ENCODE measurements at regions not wholly inside any gene's neighbourhood (a gene's known extent, or its start where the extent isn't known, plus 50 kb on each side); places are given as distances from the start of the nearest gene placed in this dataset.
"Not testable (repeated sequence)": the region's sequence is repeated elsewhere in the genome, so short reads cannot be mapped to it uniquely, and the experiment has no call there.

DNA sequence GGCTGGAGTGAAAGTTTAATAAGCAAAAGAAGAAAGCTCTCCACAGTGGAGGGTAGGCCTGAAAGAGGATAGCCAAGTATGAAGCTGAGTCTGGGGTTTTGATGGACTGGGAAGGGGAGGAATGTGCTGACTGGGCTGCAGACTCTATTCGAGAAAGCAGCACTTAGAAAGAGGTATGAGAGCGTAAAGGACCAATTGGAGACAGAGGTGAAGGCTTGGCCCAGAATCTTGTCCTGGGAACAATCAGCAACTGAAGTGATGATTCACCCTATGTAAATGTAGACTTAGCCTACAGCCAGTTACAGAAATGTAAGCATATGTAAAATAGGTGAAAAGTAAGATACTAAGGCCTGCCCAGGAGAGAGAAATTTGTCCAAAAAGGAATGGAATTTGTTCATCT lies 111.2 kb upstream of the HSFY2 start:
- H3K4me1 Mint-ChIP-seq, result no peaks in the 10 kb centered on the region
- no peak for ATAC-seq (ENCODE audit: low read depth in 2 of 2)
- DNase-seq, result no peak
- no peaks in the 10 kb centered on the region for H3K36me3 ChIP-seq (ENCODE audit: control insufficient read depth, insufficient read depth, low read length)
- H3K27ac ChIP-seq (ENCODE audit: insufficient read depth, low read length, poor library complexity, severe bottlenecking), result no peak overlapping the region
- no peak overlapping the region for H3K4me3 ChIP-seq (ENCODE audit: low read depth, low read length)
- no peaks in the 10 kb centered on the region for H3K36me3 Mint-ChIP-seq
- no peaks in the 10 kb centered on the region for H3K4me1 ChIP-seq (ENCODE audit: control insufficient read depth, insufficient read depth, low read length, poor library complexity, severe bottlenecking)
- H3K9me3 ChIP-seq (ENCODE audit: control insufficient read depth in 2 of 2, low read length in 2 of 2), result no peaks in the 10 kb centered on the region
- H3K27me3 Mint-ChIP-seq, result no peaks in the 10 kb centered on the region
- no peak overlapping the region for H3K27ac Mint-ChIP-seq
- H3K9me3 Mint-ChIP-seq, result no peaks in the 10 kb centered on the region
- no peaks in the 10 kb centered on the region for H3K27me3 ChIP-seq (ENCODE audit: control insufficient read depth, insufficient read depth, low read length)
- H3K4me3 Mint-ChIP-seq, result no peak overlapping the region

DNA sequence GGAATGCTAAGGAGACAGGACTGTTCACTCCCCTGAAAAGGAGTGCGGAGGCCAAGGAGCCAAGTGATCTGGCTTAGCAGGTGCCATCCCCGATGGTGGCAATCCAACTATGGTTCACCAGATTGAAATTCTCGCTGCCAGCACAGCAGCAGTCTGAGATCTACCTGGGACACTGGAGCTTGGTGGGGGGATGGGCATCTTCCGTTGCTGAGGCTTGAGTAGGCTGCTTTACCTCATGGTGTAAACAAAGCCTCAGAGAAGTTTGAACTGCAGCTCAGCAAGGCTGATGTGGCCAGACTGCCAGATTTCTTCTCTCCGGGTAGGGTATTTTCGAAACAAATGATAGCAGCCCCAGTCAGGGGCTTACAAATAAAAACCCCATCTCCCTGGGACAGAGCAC lies 95.6 kb upstream of the HSFY2 start:
- not testable (repeated sequence) for H3K27ac Mint-ChIP-seq; ATAC-seq (ENCODE audit: low read depth in 2 of 2); DNase-seq; H3K4me3 Mint-ChIP-seq; H3K27me3 ChIP-seq (ENCODE audit: control insufficient read depth, insufficient read depth, low read length); H3K9me3 ChIP-seq (ENCODE audit: control insufficient read depth in 2 of 2, low read length in 2 of 2); H3K27ac ChIP-seq (ENCODE audit: insufficient read depth, low read length, poor library complexity, severe bottlenecking); H3K4me1 ChIP-seq (ENCODE audit: control insufficient read depth, insufficient read depth, low read length, poor library complexity, severe bottlenecking); H3K36me3 ChIP-seq (ENCODE audit: control insufficient read depth, insufficient read depth, low read length); H3K27me3 Mint-ChIP-seq; H3K9me3 Mint-ChIP-seq; H3K36me3 Mint-ChIP-seq; H3K4me3 ChIP-seq (ENCODE audit: low read depth, low read length); H3K4me1 Mint-ChIP-seq

- not testable (repeated sequence) for H3K4me1 Mint-ChIP-seq, DNase-seq
Measured at GRCh38 chrY:18866887-18867551, 93.5 kb upstream of the HSFY2 start.

DNA sequence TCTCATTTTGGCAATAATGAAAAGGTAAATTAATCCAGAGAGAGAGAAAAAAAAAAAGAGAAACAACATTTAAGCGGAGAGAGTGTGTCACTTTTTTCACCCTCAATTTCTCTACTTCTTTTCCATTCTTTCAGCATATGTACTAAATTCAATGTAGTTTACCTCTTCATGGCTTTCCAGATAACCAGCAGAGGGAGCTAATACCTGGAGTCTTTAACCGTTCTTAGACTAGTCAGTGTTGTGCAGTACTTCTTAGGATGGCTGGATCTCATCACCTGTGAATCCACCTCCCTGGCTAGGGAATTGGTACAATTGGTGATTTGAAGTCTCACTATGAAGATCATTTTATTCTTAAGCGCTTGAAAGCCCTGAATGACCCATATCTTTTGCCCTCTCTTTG lies 87.3 kb upstream of the HSFY2 start:
- H3K4me1 Mint-ChIP-seq; H3K27ac Mint-ChIP-seq; H3K9me3 ChIP-seq (ENCODE audit: control insufficient read depth in 2 of 2, low read length in 2 of 2); H3K27me3 ChIP-seq (ENCODE audit: control insufficient read depth, insufficient read depth, low read length); H3K4me1 ChIP-seq (ENCODE audit: control insufficient read depth, insufficient read depth, low read length, poor library complexity, severe bottlenecking); H3K36me3 ChIP-seq (ENCODE audit: control insufficient read depth, insufficient read depth, low read length); H3K36me3 Mint-ChIP-seq; H3K4me3 Mint-ChIP-seq; H3K27me3 Mint-ChIP-seq; H3K4me3 ChIP-seq (ENCODE audit: low read depth, low read length); DNase-seq; H3K9me3 Mint-ChIP-seq; H3K27ac ChIP-seq (ENCODE audit: insufficient read depth, low read length, poor library complexity, severe bottlenecking); ATAC-seq (ENCODE audit: low read depth in 2 of 2): not testable (repeated sequence)

More at GRCh38 chrY:18866887-18867551, 93.5 kb upstream of the HSFY2 start:
- not testable (repeated sequence) for H3K36me3 ChIP-seq (ENCODE audit: control insufficient read depth, insufficient read depth, low read length); H3K4me1 ChIP-seq (ENCODE audit: control insufficient read depth, insufficient read depth, low read length, poor library complexity, severe bottlenecking); H3K9me3 Mint-ChIP-seq; H3K9me3 ChIP-seq (ENCODE audit: control insufficient read depth in 2 of 2, low read length in 2 of 2); H3K27me3 ChIP-seq (ENCODE audit: control insufficient read depth, insufficient read depth, low read length); H3K4me3 ChIP-seq (ENCODE audit: low read depth, low read length); ATAC-seq (ENCODE audit: low read depth in 2 of 2); H3K4me3 Mint-ChIP-seq; H3K27ac Mint-ChIP-seq; H3K36me3 Mint-ChIP-seq; H3K27ac ChIP-seq (ENCODE audit: insufficient read depth, low read length, poor library complexity, severe bottlenecking); H3K27me3 Mint-ChIP-seq

GRCh38 chrY:18858484-18859191 lies 85.1 kb upstream of the HSFY2 start:
- H3K36me3 ChIP-seq (ENCODE audit: control insufficient read depth, insufficient read depth, low read length); H3K9me3 ChIP-seq (ENCODE audit: control insufficient read depth in 2 of 2, low read length in 2 of 2); ATAC-seq (ENCODE audit: low read depth in 2 of 2); DNase-seq; H3K27ac ChIP-seq (ENCODE audit: insufficient read depth, low read length, poor library complexity, severe bottlenecking); H3K4me1 ChIP-seq (ENCODE audit: control insufficient read depth, insufficient read depth, low read length, poor library complexity, severe bottlenecking); H3K4me1 Mint-ChIP-seq; H3K36me3 Mint-ChIP-seq; H3K4me3 Mint-ChIP-seq; H3K27me3 ChIP-seq (ENCODE audit: control insufficient read depth, insufficient read depth, low read length); H3K27me3 Mint-ChIP-seq; H3K27ac Mint-ChIP-seq; H3K4me3 ChIP-seq (ENCODE audit: low read depth, low read length); H3K9me3 Mint-ChIP-seq: not testable (repeated sequence)

DNA sequence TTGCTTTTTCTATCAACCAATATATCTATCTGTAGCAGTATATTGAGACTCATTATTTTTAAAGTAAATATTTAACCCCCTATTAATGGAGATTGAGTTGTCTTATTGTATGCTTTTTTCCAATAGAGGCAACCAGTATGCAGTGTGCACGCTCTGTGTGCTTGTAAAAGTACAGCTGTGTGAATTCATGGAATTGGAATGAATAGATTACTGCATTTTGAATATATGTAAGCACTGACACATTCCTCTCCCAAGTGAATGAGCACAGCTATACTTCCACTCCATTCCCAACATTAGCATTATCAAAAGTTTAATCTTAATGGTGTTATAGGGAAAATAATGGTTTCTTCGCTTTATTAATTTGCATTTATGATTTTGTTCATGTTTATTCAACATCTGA lies 81.6 kb upstream of the HSFY2 start:
- H3K27ac ChIP-seq (ENCODE audit: insufficient read depth, low read length, poor library complexity, severe bottlenecking); H3K4me1 ChIP-seq (ENCODE audit: control insufficient read depth, insufficient read depth, low read length, poor library complexity, severe bottlenecking); H3K4me3 Mint-ChIP-seq; H3K9me3 Mint-ChIP-seq; H3K36me3 Mint-ChIP-seq; H3K9me3 ChIP-seq (ENCODE audit: control insufficient read depth in 2 of 2, low read length in 2 of 2); ATAC-seq (ENCODE audit: low read depth in 2 of 2); H3K4me3 ChIP-seq (ENCODE audit: low read depth, low read length); H3K27me3 ChIP-seq (ENCODE audit: control insufficient read depth, insufficient read depth, low read length); H3K36me3 ChIP-seq (ENCODE audit: control insufficient read depth, insufficient read depth, low read length); H3K27me3 Mint-ChIP-seq; H3K27ac Mint-ChIP-seq; DNase-seq; H3K4me1 Mint-ChIP-seq: not testable (repeated sequence)

- H3K36me3 ChIP-seq (ENCODE audit: control insufficient read depth, insufficient read depth, low read length); H3K9me3 ChIP-seq (ENCODE audit: control insufficient read depth in 2 of 2, low read length in 2 of 2); H3K4me3 Mint-ChIP-seq; DNase-seq; H3K9me3 Mint-ChIP-seq; H3K27me3 ChIP-seq (ENCODE audit: control insufficient read depth, insufficient read depth, low read length); H3K4me1 Mint-ChIP-seq; H3K4me3 ChIP-seq (ENCODE audit: low read depth, low read length); H3K27ac Mint-ChIP-seq; H3K4me1 ChIP-seq (ENCODE audit: control insufficient read depth, insufficient read depth, low read length, poor library complexity, severe bottlenecking); H3K27ac ChIP-seq (ENCODE audit: insufficient read depth, low read length, poor library complexity, severe bottlenecking); H3K27me3 Mint-ChIP-seq; H3K36me3 Mint-ChIP-seq; ATAC-seq (ENCODE audit: low read depth in 2 of 2): not testable (repeated sequence)
Measured at GRCh38 chrY:18853323-18853722, 79.8 kb upstream of the HSFY2 start.

DNA sequence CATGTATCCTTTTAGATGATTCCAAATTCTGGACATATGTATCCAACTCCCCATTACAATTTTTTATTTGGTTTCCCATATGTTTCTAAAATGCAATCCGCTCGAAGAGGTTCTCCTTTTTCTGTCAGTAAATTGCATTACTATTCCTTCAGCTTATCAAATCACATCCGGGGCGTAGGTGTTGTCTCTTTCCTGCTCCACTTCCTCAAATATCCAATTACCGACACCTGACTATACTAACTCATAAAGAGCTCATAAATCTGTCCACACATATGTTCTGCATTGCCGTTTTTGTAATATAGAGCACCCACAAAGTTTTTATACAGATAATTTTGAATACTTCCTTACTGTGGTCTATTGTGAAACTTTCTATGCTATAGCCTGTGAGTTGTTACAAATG lies 63.1 kb upstream of the HSFY2 start:
- not testable (repeated sequence) for ATAC-seq (ENCODE audit: low read depth in 2 of 2); DNase-seq; H3K9me3 Mint-ChIP-seq; H3K27ac Mint-ChIP-seq; H3K4me1 Mint-ChIP-seq; H3K4me3 ChIP-seq (ENCODE audit: low read depth, low read length); H3K27ac ChIP-seq (ENCODE audit: insufficient read depth, low read length, poor library complexity, severe bottlenecking); H3K36me3 Mint-ChIP-seq; H3K9me3 ChIP-seq (ENCODE audit: control insufficient read depth in 2 of 2, low read length in 2 of 2); H3K36me3 ChIP-seq (ENCODE audit: control insufficient read depth, insufficient read depth, low read length); H3K27me3 Mint-ChIP-seq; H3K27me3 ChIP-seq (ENCODE audit: control insufficient read depth, insufficient read depth, low read length); H3K4me3 Mint-ChIP-seq; H3K4me1 ChIP-seq (ENCODE audit: control insufficient read depth, insufficient read depth, low read length, poor library complexity, severe bottlenecking)
